Subcutaneous abdominal adipose tissue (tissue), 5 donors: ENCODE measurements at regions not wholly inside any gene's neighbourhood (a gene's known extent, or its start where the extent isn't known, plus 50 kb on each side); places are given as distances from the start of the nearest gene placed in this dataset.

Experiments used
- H3K27ac ChIP-seq: one replicate; pipeline ENCODE4 v1.7.0; 2013; ENCODE audit warnings: low read depth, mild to moderate bottlenecking, inconsistent platforms, low read length, moderate library complexity
- H3K27me3 ChIP-seq, 5 donors: one replicate each; pipeline ENCODE4 v1.7.0; 2013; ENCODE audit warnings: low read length in 5 of 5, inconsistent platforms in 1 of 5; ENCODE audit not compliant: control insufficient read depth in 5 of 5, insufficient read depth in 4 of 5
- H3K36me3 ChIP-seq, 5 donors: one replicate each; pipeline ENCODE4 v1.7.0; 2013; ENCODE audit warnings: low read length in 5 of 5; ENCODE audit not compliant: control insufficient read depth in 5 of 5, insufficient read depth in 5 of 5
- H3K4me1 ChIP-seq, 5 donors: one replicate each; pipeline ENCODE4 v1.7.0; 2013; ENCODE audit warnings: low read length in 5 of 5, mild to moderate bottlenecking in 3 of 5, moderate library complexity in 1 of 5; ENCODE audit not compliant: control insufficient read depth in 5 of 5, insufficient read depth in 5 of 5
- H3K4me3 ChIP-seq, 5 donors: one replicate each; pipeline ENCODE4 v1.7.0; 2013; ENCODE audit warnings: low read length in 5 of 5, low read depth in 1 of 5
- H3K9ac ChIP-seq, 5 donors: one replicate each; pipeline ENCODE4 v1.7.0; 2013; ENCODE audit warnings: low read length in 5 of 5, mild to moderate bottlenecking in 4 of 5, moderate library complexity in 3 of 5
- H3K9me3 ChIP-seq, 5 donors: one replicate each; pipeline ENCODE4 v1.7.0; 2013; ENCODE audit warnings: low read length in 5 of 5; ENCODE audit not compliant: control insufficient read depth in 5 of 5
- donor health status: healthy.
- donor health status: healthy.
- donor health status: healthy.
- donor health status: healthy.
- donor health status: healthy.

DNA sequence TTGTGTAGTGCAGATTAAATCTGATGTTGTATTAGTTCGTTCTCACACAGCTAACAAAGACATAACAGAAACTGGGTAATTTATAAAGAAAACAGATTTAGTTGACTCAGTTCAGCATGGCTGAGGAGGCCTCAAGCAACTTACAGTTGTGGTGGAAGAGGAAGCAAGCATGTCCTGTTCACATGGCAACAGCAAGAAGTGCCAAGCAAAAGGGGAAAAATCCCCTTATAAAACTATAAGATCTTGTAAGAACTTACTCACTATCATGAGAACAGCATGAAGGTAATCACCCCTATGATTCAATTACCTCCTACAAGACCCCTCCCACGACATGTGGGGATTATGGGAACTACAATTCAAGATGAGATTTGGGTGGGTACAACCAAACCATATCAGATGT, 238.6 kb upstream of the PRR16 start:
- Histone ChIP-seq H3K4me3 (no peak overlapping the region), H3K4me1 (no peaks in the 10 kb centered on the region), H3K36me3 (no peaks in the 10 kb centered on the region), H3K9ac (no peak overlapping the region), H3K27me3 (no peaks in the 10 kb centered on the region), H3K27ac (no peak overlapping the region), H3K9me3 (no peaks in the 10 kb centered on the region)

DNA sequence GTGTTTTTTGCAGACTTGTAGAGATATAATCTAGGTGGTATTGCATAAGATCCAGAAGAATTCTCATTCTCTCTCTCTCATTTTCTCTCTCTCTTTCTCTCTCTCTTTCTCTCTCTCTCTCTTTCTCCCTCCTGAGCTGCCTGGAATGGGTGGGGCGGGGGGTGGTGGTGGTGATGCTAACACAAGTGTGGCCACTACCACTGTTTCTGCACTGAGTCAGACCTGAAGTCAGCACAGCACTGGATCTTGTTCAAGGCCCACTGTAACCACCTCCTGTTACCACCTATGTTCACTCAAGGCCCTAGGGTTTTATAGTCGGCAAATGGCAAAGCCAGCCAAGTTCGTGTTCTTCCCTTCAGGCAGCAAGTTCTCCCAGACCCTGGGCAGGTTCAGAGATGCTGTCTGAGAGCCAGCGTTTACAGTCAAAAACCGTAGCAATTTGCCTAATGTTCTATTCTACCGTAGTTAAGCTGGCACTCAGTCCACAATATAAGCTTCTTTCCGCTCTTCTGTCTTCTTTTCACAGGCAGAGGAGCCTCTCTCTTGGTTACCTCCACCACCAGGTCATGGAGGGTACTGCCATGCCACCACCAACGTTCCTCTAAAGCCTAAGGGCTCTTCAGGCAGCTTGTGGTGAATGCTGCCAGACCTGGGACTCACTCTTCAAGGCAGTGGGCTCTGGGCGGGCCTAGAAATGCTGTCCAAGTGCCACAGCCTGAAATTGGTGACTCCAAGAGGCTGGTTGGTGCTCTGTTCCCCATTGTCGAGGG, 235.7 kb upstream of the PRR16 start:
- Histone ChIP-seq H3K36me3 (no peaks in the 10 kb centered on the region), H3K27me3 (no peaks in the 10 kb centered on the region), H3K9me3 (peaks cover 0 to 4% (median 0%) of the 10 kb centered on the region in 5 donors), H3K4me1 (no peaks in the 10 kb centered on the region), H3K27ac (no peak overlapping the region), H3K4me3 (no peak overlapping the region), H3K9ac (no peak overlapping the region)

DNA sequence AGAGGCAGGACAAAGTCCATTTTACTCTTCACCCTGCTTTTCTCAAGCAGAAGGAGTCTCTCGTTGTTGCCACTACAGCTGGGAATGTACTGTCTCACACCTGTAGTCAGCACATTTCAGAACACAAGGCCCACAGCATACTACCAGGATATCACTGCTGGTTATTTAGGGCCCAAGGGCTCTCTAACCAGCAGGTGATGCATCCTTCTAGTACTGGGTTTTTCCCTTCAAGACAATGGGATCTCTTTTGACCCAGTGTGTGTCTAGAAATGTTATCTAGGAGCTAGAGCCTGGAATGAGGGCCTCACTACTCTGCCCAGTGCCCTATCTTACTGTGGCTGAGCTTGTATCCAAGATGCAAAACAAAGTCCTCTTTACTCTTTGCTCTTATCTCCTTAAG, 235.1 kb upstream of the PRR16 start:
- Histone ChIP-seq H3K9me3 (peaks cover 0 to 4% (median 0%) of the 10 kb centered on the region in 5 donors), H3K27me3 (no peaks in the 10 kb centered on the region), H3K36me3 (no peaks in the 10 kb centered on the region), H3K4me3 (no peak overlapping the region), H3K27ac (no peak overlapping the region), H3K4me1 (no peaks in the 10 kb centered on the region), H3K9ac (no peak overlapping the region)

- no peaks in the 10 kb centered on the region for H3K36me3 ChIP-seq
- peaks cover 0 to 4% (median 0%) of the 10 kb centered on the region in 5 donors for H3K9me3 ChIP-seq
- no peak overlapping the region for H3K27ac ChIP-seq
- no peak overlapping the region for H3K9ac ChIP-seq
- H3K4me1 ChIP-seq = no peaks in the 10 kb centered on the region
- no peaks in the 10 kb centered on the region for H3K27me3 ChIP-seq
- no peak overlapping the region for H3K4me3 ChIP-seq
These were observed 232.5 kb upstream of the PRR16 start for GRCh38 chr5:120231563-120231962.

- Histone ChIP-seq H3K27ac (no peak overlapping the region), H3K4me3 (no peak overlapping the region), H3K9me3 (peaks cover 0 to 4% (median 0%) of the 10 kb centered on the region in 5 donors), H3K36me3 (no peaks in the 10 kb centered on the region), H3K4me1 (no peaks in the 10 kb centered on the region), H3K27me3 (no peaks in the 10 kb centered on the region), H3K9ac (no peak overlapping the region)
These were observed 227.7 kb upstream of the PRR16 start for GRCh38 chr5:120236360-120236759.

DNA sequence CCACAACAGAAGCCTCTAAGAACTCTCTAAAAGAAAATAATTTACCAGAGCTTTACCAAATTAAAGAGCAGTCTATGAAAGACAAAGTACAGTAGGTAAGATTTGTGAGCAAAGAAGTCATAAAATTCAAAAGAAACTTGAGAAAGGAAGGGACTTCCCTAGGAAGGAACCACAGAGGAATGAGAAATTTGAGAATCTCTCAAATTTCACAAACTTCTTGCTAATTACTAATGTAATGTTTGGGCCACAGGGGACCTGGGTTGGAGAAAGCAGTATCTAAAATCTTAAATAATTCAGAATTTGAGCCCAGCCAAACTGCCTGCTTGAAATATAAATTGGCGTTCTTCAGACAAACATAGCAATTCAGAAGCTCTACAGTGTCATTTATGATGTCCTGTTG, 225.0 kb upstream of the PRR16 start:
- H3K36me3 ChIP-seq = no peaks in the 10 kb centered on the region
- no peaks in the 10 kb centered on the region for H3K27me3 ChIP-seq
- no peak overlapping the region for H3K27ac ChIP-seq
- H3K4me3 ChIP-seq = no peak overlapping the region
- H3K4me1 ChIP-seq = no peaks in the 10 kb centered on the region
- H3K9ac ChIP-seq = no peak overlapping the region
- H3K9me3 ChIP-seq = no peaks in the 10 kb centered on the region

DNA sequence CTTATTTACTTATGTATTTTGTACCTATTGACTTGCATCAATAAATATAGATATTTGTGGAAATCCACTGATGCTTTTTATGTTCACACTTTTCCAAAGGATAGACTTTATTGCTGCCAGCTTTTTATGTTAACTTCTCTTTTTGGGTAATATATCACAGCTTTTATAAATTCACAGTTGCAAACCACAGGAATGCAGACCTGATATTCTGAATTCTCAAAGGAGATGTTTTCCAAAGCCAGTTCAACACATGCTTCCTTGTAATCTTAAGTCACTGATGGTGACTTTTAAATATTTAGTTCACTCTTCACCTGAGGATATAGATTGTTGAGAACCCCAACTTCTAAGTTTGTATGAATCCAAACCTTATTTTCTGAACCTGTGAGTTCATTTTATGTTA, 223.4 kb upstream of the PRR16 start:
- no peaks in the 10 kb centered on the region for H3K4me1 ChIP-seq
- no peak overlapping the region for H3K4me3 ChIP-seq
- H3K27ac ChIP-seq = no peak overlapping the region
- no peaks in the 10 kb centered on the region for H3K27me3 ChIP-seq
- no peaks in the 10 kb centered on the region for H3K36me3 ChIP-seq
- H3K9ac ChIP-seq = no peak overlapping the region
- H3K9me3 ChIP-seq = no peaks in the 10 kb centered on the region

GRCh38 chr5:120241400-120241799, 222.7 kb upstream of the PRR16 start:
- Histone ChIP-seq H3K36me3 (no peaks in the 10 kb centered on the region), H3K4me1 (no peaks in the 10 kb centered on the region), H3K9me3 (no peaks in the 10 kb centered on the region), H3K27me3 (no peaks in the 10 kb centered on the region), H3K9ac (no peak overlapping the region), H3K4me3 (no peak overlapping the region), H3K27ac (no peak overlapping the region)

- no peaks in the 10 kb centered on the region for H3K27me3 ChIP-seq
- H3K36me3 ChIP-seq = no peaks in the 10 kb centered on the region
- no peak overlapping the region for H3K4me3 ChIP-seq
- no peak overlapping the region for H3K27ac ChIP-seq
- no peak overlapping the region for H3K9ac ChIP-seq
- no peaks in the 10 kb centered on the region for H3K9me3 ChIP-seq
- H3K4me1 ChIP-seq = no peaks in the 10 kb centered on the region
These were observed 212.2 kb upstream of the PRR16 start for GRCh38 chr5:120251898-120252297.

DNA sequence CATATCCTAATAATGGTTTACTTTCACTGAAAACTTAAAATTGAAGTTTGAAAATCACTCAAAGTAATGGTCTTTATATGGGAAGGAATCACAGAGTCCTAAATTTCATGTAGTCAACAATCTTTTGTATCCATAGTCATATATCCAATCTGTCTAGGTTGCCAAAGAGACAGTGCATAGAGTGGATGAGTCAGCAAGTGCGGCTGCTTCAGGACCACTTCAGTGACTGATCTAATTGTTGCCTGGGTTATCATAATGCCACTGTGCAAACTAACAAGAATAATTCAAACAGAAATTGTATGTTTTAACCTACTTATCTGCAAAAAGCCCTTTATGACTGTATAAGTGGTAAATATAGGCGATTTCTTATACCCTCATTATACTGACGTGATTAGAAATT, 211.3 kb upstream of the PRR16 start:
- Histone ChIP-seq H3K4me1 (peaks cover 0 to under 1% (median 0%) of the 10 kb centered on the region in 5 donors), H3K36me3 (no peaks in the 10 kb centered on the region)

More for the DNA sequence above, 211.3 kb upstream of the PRR16 start:
- H3K27ac ChIP-seq = no peak overlapping the region
- H3K27me3 ChIP-seq = no peaks in the 10 kb centered on the region
- H3K9ac ChIP-seq = no peak overlapping the region
- H3K4me3 ChIP-seq = no peak overlapping the region
- no peaks in the 10 kb centered on the region for H3K9me3 ChIP-seq
